Brain microvascular endothelial cell (primary cell): ENCODE measurements at regions not wholly inside any gene's neighbourhood (a gene's known extent, or its start where the extent isn't known, plus 50 kb on each side); places are given as distances from the start of the nearest gene placed in this dataset.

Source experiments
- DNase-seq: peaks from one replicate; pipeline ENCODE4 v3.0.0-alpha.2; 2020
- H3K27ac ChIP-seq: fragments of 250-450 bp; sonication (Bioruptor Pico); 2 replicates; pipeline ENCODE4 v1.5.1; 2020; ENCODE audit warnings: mild to moderate bottlenecking, moderate library complexity
- H3K27me3 ChIP-seq: fragments of 250-450 bp; sonication (Bioruptor Pico); replicated peaks from 2 replicates; pipeline ENCODE4 v1.5.1; 2020; ENCODE audit warnings: mild to moderate bottlenecking
- H3K36me3 ChIP-seq: fragments of 250-450 bp; sonication (Bioruptor Pico); replicated peaks from 2 replicates; pipeline ENCODE4 v1.5.1; 2020; ENCODE audit warnings: mild to moderate bottlenecking
- H3K4me3 ChIP-seq: 2 replicates; pipeline ENCODE4 v1.5.1; 2011; ENCODE audit warnings: low read depth, mild to moderate bottlenecking, control low read depth, low read length, moderate library complexity
- CTCF ChIP-seq: IDR thresholded peaks from 2 replicates; pipeline ENCODE4 v1.5.1; 2011; ENCODE audit warnings: low read depth, mild to moderate bottlenecking, moderate library complexity, low read length, control low read depth, inconsistent platforms; ENCODE audit errors: missing control alignments
- in situ Hi-C: cut with HindIII; loops from 2 replicates; pipeline ENCODE4 v1.10.0; 2017; ENCODE audit warnings: low sequenced_read_pairs, low pct_ligation_motif_present

- no peaks in the 10 kb centered on the region for H3K36me3 ChIP-seq
- H3K27ac ChIP-seq = no peak overlapping the region
- no peak for DNase-seq
- in situ Hi-C loops = no loop called here
- TF ChIP-seq CTCF = no peak
- no peaks in the 10 kb centered on the region for H3K27me3 ChIP-seq
- H3K4me3 ChIP-seq = no peak overlapping the region
Observed at GRCh38 chr15:96002890-96003859, 327.3 kb upstream of the NR2F2 start.

GRCh38 chr15:96005906-96006305, 324.6 kb upstream of the NR2F2 start:
- in situ Hi-C loops = no loop called here
- Histone ChIP-seq H3K36me3 (no peaks in the 10 kb centered on the region), H3K27me3 (no peaks in the 10 kb centered on the region), H3K4me3 (no peak overlapping the region), H3K27ac (no peak overlapping the region)
- TF ChIP-seq CTCF = no peak
- no peak for DNase-seq

- no peak for TF ChIP-seq CTCF
Observed at GRCh38 chr15:96011136-96011535, 319.4 kb upstream of the NR2F2 start.

DNA sequence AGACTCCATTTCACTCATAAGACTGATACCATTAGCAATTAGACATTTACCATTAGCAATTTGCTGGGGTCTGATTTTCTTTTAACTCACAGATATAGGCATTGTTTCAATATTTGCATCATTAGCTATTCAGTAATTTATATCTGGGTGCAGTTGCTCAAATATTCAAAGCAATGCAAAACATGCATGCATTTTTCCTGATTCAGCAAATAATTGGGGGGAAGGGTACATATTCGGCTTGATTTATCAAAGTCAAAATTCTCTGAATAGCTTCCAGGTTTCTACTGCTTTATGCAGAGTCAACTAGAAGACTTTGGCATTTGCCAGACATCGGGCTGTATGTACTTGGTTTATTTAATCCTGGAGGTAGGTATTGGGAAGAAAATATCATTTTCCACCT, 315.6 kb upstream of the NR2F2 start:
- Histone ChIP-seq H3K4me3 (no peak overlapping the region), H3K27ac (no peak overlapping the region), H3K36me3 (no peaks in the 10 kb centered on the region), H3K27me3 (no peaks in the 10 kb centered on the region)
- in situ Hi-C loops = no loop called here
- TF ChIP-seq CTCF = no peak
- no peak for DNase-seq

More at GRCh38 chr15:96011136-96011535, 319.4 kb upstream of the NR2F2 start:
- in situ Hi-C loops = no loop called here
- Histone ChIP-seq H3K27me3 (no peaks in the 10 kb centered on the region), H3K36me3 (no peaks in the 10 kb centered on the region), H3K4me3 (no peak overlapping the region), H3K27ac (no peak overlapping the region)
- no peak for DNase-seq

GRCh38 chr15:96019114-96019513, 311.4 kb upstream of the NR2F2 start:
- Histone ChIP-seq H3K27ac (no peak overlapping the region), H3K4me3 (no peak overlapping the region), H3K36me3 (no peaks in the 10 kb centered on the region), H3K27me3 (no peaks in the 10 kb centered on the region)
- TF ChIP-seq CTCF = no peak
- in situ Hi-C loops = no loop called here
- no peak for DNase-seq
